GM21786 (cell line): ENCODE measurements at regions not wholly inside any gene's neighbourhood (a gene's known extent, or its start where the extent isn't known, plus 50 kb on each side); places are given as distances from the start of the nearest gene placed in this dataset.
A peak's percentile ranks its signal among the peaks of the same experiment; 100 is the strongest.
"Not testable (repeated sequence)": the region's sequence is repeated elsewhere in the genome, so short reads cannot be mapped to it uniquely, and the experiment has no call there.

Source experiments
- ATAC-seq: cut with Tn5 transposase; IDR thresholded peaks from one replicate; pipeline ENCODE4 v1.9.1; 2021; ENCODE audit not compliant: unreplicated experiment

GRCh38 chr1:168457296-168457695, 86.5 kb downstream of the XCL2 start:
- ATAC-seq: not testable (repeated sequence)

GRCh38 chr1:168455764-168456163, 88.0 kb downstream of the XCL2 start:
- no peak for ATAC-seq

- ATAC-seq: no peak
Measured at GRCh38 chr1:168454211-168454815, 89.5 kb downstream of the XCL2 start.

- no peak for ATAC-seq
Measured at GRCh38 chr1:168453056-168453455, 90.7 kb downstream of the XCL2 start.

GRCh38 chr1:168452329-168452728, 91.5 kb downstream of the XCL2 start:
- no peak for ATAC-seq

GRCh38 chr1:168447871-168448270, 95.9 kb downstream of the XCL2 start:
- ATAC-seq: no peak

GRCh38 chr1:168446081-168446480, 97.7 kb downstream of the XCL2 start:
- no peak for ATAC-seq

GRCh38 chr1:168443899-168444298, 99.9 kb downstream of the XCL2 start:
- no peak for ATAC-seq

GRCh38 chr1:168443356-168443755, 100.4 kb downstream of the XCL2 start:
- no peak for ATAC-seq

GRCh38 chr1:168442931-168443330, 100.9 kb downstream of the XCL2 start:
- no peak for ATAC-seq

- no peak for ATAC-seq
Measured at GRCh38 chr1:168441745-168442144, 102.1 kb downstream of the XCL2 start.

- ATAC-seq: peak; percentile 90
Measured at GRCh38 chr1:168439456-168440375, 104.1 kb downstream of the XCL2 start.

- no peak for ATAC-seq
Measured at GRCh38 chr1:168438626-168439025, 105.2 kb downstream of the XCL2 start.

GRCh38 chr1:168437821-168438220, 106.0 kb downstream of the XCL2 start:
- ATAC-seq: no peak

- no peak for ATAC-seq
Measured at GRCh38 chr1:168435439-168435838, 108.4 kb downstream of the XCL2 start.

- no peak for ATAC-seq
Measured at GRCh38 chr1:168433238-168433637, 110.6 kb downstream of the XCL2 start.

GRCh38 chr1:168431882-168432281, 111.9 kb downstream of the XCL2 start:
- ATAC-seq: no peak

- no peak for ATAC-seq
Measured at GRCh38 chr1:168430321-168430720, 113.5 kb downstream of the XCL2 start.

- ATAC-seq: no peak
Measured at GRCh38 chr1:168428063-168428731, 115.6 kb downstream of the XCL2 start.

- ATAC-seq: no peak
Measured at GRCh38 chr1:168427051-168427450, 116.7 kb downstream of the XCL2 start.

GRCh38 chr1:168424281-168424680, 119.5 kb downstream of the XCL2 start:
- ATAC-seq: no peak
